ENCODE measurements at regions not wholly inside any gene's neighbourhood (a gene's known extent, or its start where the extent isn't known, plus 50 kb on each side); places are given as distances from the start of the nearest gene placed in this dataset.

DNA sequence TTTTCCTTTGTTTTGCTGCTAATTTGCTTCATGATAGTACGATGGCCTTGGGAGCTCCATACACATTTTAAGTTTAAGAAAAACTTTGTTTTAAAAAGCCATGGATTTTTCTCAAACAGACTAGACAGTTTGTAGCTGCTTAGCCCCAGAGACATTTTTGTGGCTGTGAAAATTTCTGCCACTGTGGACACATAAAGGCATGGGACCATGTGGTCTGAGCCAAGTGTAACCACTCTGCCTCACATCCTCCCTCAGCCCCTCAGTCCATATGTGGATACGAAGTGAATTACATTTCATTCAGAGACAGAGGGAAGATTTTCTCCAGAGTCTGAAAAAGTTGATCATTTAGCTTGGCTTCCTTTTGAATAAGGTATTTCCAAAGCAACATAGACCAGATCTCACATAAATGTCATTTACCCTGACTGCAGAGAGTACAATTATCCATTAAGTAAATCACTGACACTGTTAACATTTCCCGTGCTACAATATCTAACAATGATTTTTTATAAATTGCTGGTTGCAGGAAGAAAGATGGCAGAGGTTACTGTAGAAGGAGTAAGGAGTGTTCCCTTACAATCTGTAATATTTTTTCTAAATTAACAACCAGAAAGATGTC is 87.4 kb downstream of the GJA1 start:
- TF ChIP-seq MAX (IDR thresholded peaks at IDR 0.05; ENCODE audit: low read depth, low read length) (no peak), SUPT20H (IDR thresholded peaks at IDR 0.05; ENCODE audit: borderline replicate concordance, control insufficient read depth, low read depth, low read length) (no peak), ZNF24 (IDR thresholded peaks at IDR 0.05) (no peak), ZNF384 (IDR thresholded peaks at IDR 0.05; ENCODE audit: borderline replicate concordance, low read depth, low read length) (no peak), SUZ12 (IDR thresholded peaks at IDR 0.05; ENCODE audit: unreplicated experiment) (no peak), ZBTB40 (IDR thresholded peaks at IDR 0.05; ENCODE audit: borderline replicate concordance) (no peak), YY1 (IDR thresholded peaks at IDR 0.05; ENCODE audit: low read depth, low read length) (no peak), PAX5 (IDR thresholded peaks at IDR 0.05; ENCODE audit: borderline replicate concordance, low read depth, low read length) (no peak), POLR2A (IDR thresholded peaks at IDR 0.05; ENCODE audit: low read depth, low read length) (no peak), ATF3 (IDR thresholded peaks at IDR 0.05; ENCODE audit: borderline replicate concordance, extremely low read depth, low read depth, low read length) (no peak), GABPA (IDR thresholded peaks at IDR 0.05; ENCODE audit: low read depth) (no peak), NRF1 (conservative IDR thresholded peaks at IDR 0.05; ENCODE audit: low read depth, low read length) (no peak), SP1 (IDR thresholded peaks at IDR 0.05; ENCODE audit: low read depth, low read length) (no peak)

Measured in GM12878 (cell line).